KMS-11 (cell line): ENCODE measurements at regions not wholly inside any gene's neighbourhood (a gene's known extent, or its start where the extent isn't known, plus 50 kb on each side); places are given as distances from the start of the nearest gene placed in this dataset.

Source experiments
- H2AFZ ChIP-seq: fragments of 200-600 bp; sonication (generic); 2 replicates; pipeline ENCODE4 v1.6.1; 2016; ENCODE audit warnings: antibody characterized with exemption, mixed run types, low read depth
- H3K27ac ChIP-seq: fragments of 200-600 bp; sonication (generic); 2 replicates; pipeline ENCODE4 v1.6.1; 2016; ENCODE audit warnings: mild to moderate bottlenecking, mixed run types
- H3K27me3 ChIP-seq: fragments of 200-600 bp; sonication (generic); 2 replicates; pipeline ENCODE4 v1.6.1; 2017; ENCODE audit warnings: mild to moderate bottlenecking, low read depth, mixed run types, moderate library complexity; ENCODE audit not compliant: insufficient read depth
- H3K36me3 ChIP-seq: fragments of 200-600 bp; sonication (generic); 2 replicates; pipeline ENCODE4 v1.6.1; 2017; ENCODE audit warnings: mild to moderate bottlenecking, mixed run types; ENCODE audit not compliant: insufficient read depth
- H3K4me1 ChIP-seq: fragments of 200-600 bp; sonication (generic); 2 replicates; pipeline ENCODE4 v1.6.1; 2016; ENCODE audit warnings: mild to moderate bottlenecking, low read depth, mixed run types; ENCODE audit not compliant: poor library complexity, severe bottlenecking
- H3K4me2 ChIP-seq: fragments of 200-600 bp; sonication (generic); 2 replicates; pipeline ENCODE4 v1.7.0; 2016; ENCODE audit warnings: mild to moderate bottlenecking, mixed run types
- H3K4me3 ChIP-seq: fragments of 200-600 bp; sonication (generic); IDR thresholded peaks from 2 replicates; pipeline ENCODE4 v1.6.1; 2017; ENCODE audit warnings: low read depth, low read length, mixed read lengths; ENCODE audit not compliant: insufficient read depth
- H3K79me2 ChIP-seq: fragments of 200-600 bp; sonication (generic); 2 replicates; pipeline ENCODE4 v1.6.1; 2016; ENCODE audit warnings: low read depth, mixed run types; ENCODE audit not compliant: insufficient read depth
- H3K9ac ChIP-seq: fragments of 200-600 bp; sonication (generic); 2 replicates; pipeline ENCODE4 v1.6.1; 2016; ENCODE audit warnings: mild to moderate bottlenecking, mixed run types
- H4K20me1 ChIP-seq: fragments of 200-600 bp; sonication (generic); 2 replicates; pipeline ENCODE4 v1.6.1; 2016; ENCODE audit warnings: mild to moderate bottlenecking, mixed run types; ENCODE audit not compliant: insufficient read depth
- CTCF ChIP-seq: fragments of 200-600 bp; sonication (generic); conservative IDR thresholded peaks from 2 replicates; pipeline ENCODE4 v1.6.1; 2017; ENCODE audit warnings: low read depth, mild to moderate bottlenecking, antibody characterized with exemption, low read length, moderate library complexity, mixed read lengths

GRCh38 chr2:52402128-52402527, 1365.5 kb upstream of the CHAC2 start:
- Histone ChIP-seq H2AFZ (no peak overlapping the region), H3K9ac (no peak overlapping the region), H3K4me3 (no peak overlapping the region), H4K20me1 (no peaks in the 10 kb centered on the region), H3K4me2 (no peak overlapping the region), H3K36me3 (no peaks in the 10 kb centered on the region), H3K4me1 (no peaks in the 10 kb centered on the region), H3K27ac (no peak overlapping the region), H3K79me2 (no peaks in the 10 kb centered on the region), H3K27me3 (no peaks in the 10 kb centered on the region)
- no peak for TF ChIP-seq CTCF

GRCh38 chr2:52396836-52397235, 1364.9 kb upstream of the NRXN1 start:
- Histone ChIP-seq H3K36me3 (no peaks in the 10 kb centered on the region), H3K4me3 (no peak overlapping the region), H3K27me3 (no peaks in the 10 kb centered on the region), H3K4me1 (no peaks in the 10 kb centered on the region), H3K4me2 (no peak overlapping the region), H2AFZ (no peak overlapping the region), H3K27ac (no peak overlapping the region), H3K79me2 (no peaks in the 10 kb centered on the region), H4K20me1 (no peaks in the 10 kb centered on the region), H3K9ac (no peak overlapping the region)
- no peak for TF ChIP-seq CTCF

GRCh38 chr2:52395912-52396311, 1364.0 kb upstream of the NRXN1 start:
- H3K4me1 ChIP-seq = no peaks in the 10 kb centered on the region
- no peak overlapping the region for H2AFZ ChIP-seq
- no peak overlapping the region for H3K4me2 ChIP-seq
- H3K36me3 ChIP-seq = no peaks in the 10 kb centered on the region
- no peaks in the 10 kb centered on the region for H3K27me3 ChIP-seq
- H3K79me2 ChIP-seq = no peaks in the 10 kb centered on the region
- H3K27ac ChIP-seq = no peak overlapping the region
- no peak for TF ChIP-seq CTCF
- no peaks in the 10 kb centered on the region for H4K20me1 ChIP-seq
- H3K4me3 ChIP-seq = no peak overlapping the region
- no peak overlapping the region for H3K9ac ChIP-seq

- Histone ChIP-seq H4K20me1 (no peaks in the 10 kb centered on the region), H3K4me3 (no peak overlapping the region), H3K27me3 (no peaks in the 10 kb centered on the region), H2AFZ (no peak overlapping the region), H3K9ac (no peak overlapping the region), H3K4me2 (no peak overlapping the region), H3K79me2 (no peaks in the 10 kb centered on the region), H3K4me1 (no peaks in the 10 kb centered on the region), H3K27ac (no peak overlapping the region), H3K36me3 (no peaks in the 10 kb centered on the region)
- TF ChIP-seq CTCF = no peak
Observed at GRCh38 chr2:52391621-52392020, 1359.7 kb upstream of the NRXN1 start.

- H3K79me2 ChIP-seq = no peaks in the 10 kb centered on the region
- H3K27me3 ChIP-seq = no peaks in the 10 kb centered on the region
- H3K4me1 ChIP-seq = no peaks in the 10 kb centered on the region
- H3K9ac ChIP-seq = no peak overlapping the region
- no peak overlapping the region for H3K27ac ChIP-seq
- no peak overlapping the region for H3K4me3 ChIP-seq
- no peak overlapping the region for H3K4me2 ChIP-seq
- no peak overlapping the region for H2AFZ ChIP-seq
- no peak for TF ChIP-seq CTCF
- H3K36me3 ChIP-seq = no peaks in the 10 kb centered on the region
- H4K20me1 ChIP-seq = no peaks in the 10 kb centered on the region
Observed at GRCh38 chr2:52390651-52391050, 1358.7 kb upstream of the NRXN1 start.
